C4-2B (cell line): ENCODE measurements at regions not wholly inside any gene's neighbourhood (a gene's known extent, or its start where the extent isn't known, plus 50 kb on each side); places are given as distances from the start of the nearest gene placed in this dataset.

ENCODE experiments used
- H3K27ac ChIP-seq: fragments of 450-650 bp; 2 replicates; pipeline ENCODE4 v1.5.1; 2017
- CTCF ChIP-seq: fragments of 450-650 bp; conservative IDR thresholded peaks from 2 replicates; pipeline ENCODE4 v1.5.1; 2017; ENCODE audit warnings: mild to moderate bottlenecking
- ZFX ChIP-seq: fragments of 450-650 bp; IDR thresholded peaks from 2 replicates; pipeline ENCODE4 v1.6.1; 2017

GRCh38 chr6:5946701-5947100, 60.0 kb downstream of the NRN1 start:
- TF ChIP-seq CTCF (no peak), ZFX (no peak)
- no peak overlapping the region for H3K27ac ChIP-seq

- H3K27ac ChIP-seq: no peak overlapping the region
- no peak for TF ChIP-seq CTCF
- no peak for TF ChIP-seq ZFX
These were observed 60.5 kb downstream of the NRN1 start for GRCh38 chr6:5946181-5946580.

- no peak overlapping the region for H3K27ac ChIP-seq
- TF ChIP-seq CTCF (no peak), ZFX (no peak)
These were observed 63.1 kb downstream of the NRN1 start for GRCh38 chr6:5943591-5943990.

- TF ChIP-seq ZFX: no peak
- no peak for TF ChIP-seq CTCF
- H3K27ac ChIP-seq: no peak overlapping the region
These were observed 64.1 kb downstream of the NRN1 start for GRCh38 chr6:5942591-5942990.

GRCh38 chr6:5941188-5941587, 65.5 kb downstream of the NRN1 start:
- H3K27ac ChIP-seq: no peak overlapping the region
- TF ChIP-seq ZFX (no peak), CTCF (no peak)

GRCh38 chr6:5938934-5939333, 67.8 kb downstream of the NRN1 start:
- H3K27ac ChIP-seq: no peak overlapping the region
- TF ChIP-seq CTCF (no peak), ZFX (no peak)

- H3K27ac ChIP-seq: no peak overlapping the region
- TF ChIP-seq CTCF: no peak
- no peak for TF ChIP-seq ZFX
These were observed 68.6 kb downstream of the NRN1 start for GRCh38 chr6:5937936-5938706.
